HG03066 (cell line): ENCODE measurements at regions not wholly inside any gene's neighbourhood (a gene's known extent, or its start where the extent isn't known, plus 50 kb on each side); places are given as distances from the start of the nearest gene placed in this dataset.
"Not testable (repeated sequence)": the region's sequence is repeated elsewhere in the genome, so short reads cannot be mapped to it uniquely, and the experiment has no call there.

Experiments used
- ATAC-seq: cut with Tn5 transposase; IDR thresholded peaks from one replicate; pipeline ENCODE4 v1.9.1; 2021; ENCODE audit warnings: low read depth; ENCODE audit not compliant: unreplicated experiment

DNA sequence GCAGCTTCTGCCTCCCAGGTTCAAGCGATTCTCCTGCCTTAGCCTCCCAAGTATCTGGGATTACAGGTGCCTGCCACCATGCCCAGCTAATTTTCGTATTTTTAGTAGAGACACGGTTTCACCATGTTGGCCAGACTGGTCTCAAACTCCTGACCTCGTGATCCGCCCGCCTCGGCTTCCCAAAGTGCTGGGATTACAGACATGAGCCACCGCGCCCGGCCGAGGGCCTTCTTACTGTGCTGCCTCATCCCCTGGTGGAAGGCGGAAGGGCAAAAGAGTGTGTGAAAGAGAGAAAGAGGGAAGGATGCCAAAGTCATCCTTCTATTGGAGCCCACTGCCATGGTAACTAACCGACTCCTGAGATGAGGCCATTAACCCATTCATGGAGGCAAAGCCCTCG lies 399.4 kb upstream of the TENM3 start:
- ATAC-seq = not testable (repeated sequence)

- no peak for ATAC-seq
Measured at GRCh38 chr4:181845617-181846016, 397.6 kb upstream of the TENM3 start.

- ATAC-seq = no peak
Measured at GRCh38 chr4:181846934-181847333, 396.3 kb upstream of the TENM3 start.

DNA sequence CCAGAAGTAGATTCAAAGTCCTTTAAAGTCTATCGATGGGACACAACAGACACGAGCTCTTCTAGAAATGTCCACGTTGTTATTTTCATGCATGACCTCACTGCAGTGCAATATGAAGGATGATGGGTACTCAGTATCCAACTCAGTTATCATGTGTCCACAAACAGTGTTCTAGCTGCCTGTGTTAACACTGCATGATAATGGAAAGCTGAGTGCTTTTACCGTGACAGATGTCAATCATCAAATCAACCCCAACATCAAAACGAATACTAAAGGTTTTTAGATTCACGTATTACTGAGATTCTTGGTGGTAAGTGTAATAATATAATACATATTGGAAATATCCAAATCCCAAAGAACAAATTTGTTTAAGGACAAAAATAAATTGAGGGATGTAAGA lies 394.8 kb upstream of the TENM3 start:
- ATAC-seq = no peak

DNA sequence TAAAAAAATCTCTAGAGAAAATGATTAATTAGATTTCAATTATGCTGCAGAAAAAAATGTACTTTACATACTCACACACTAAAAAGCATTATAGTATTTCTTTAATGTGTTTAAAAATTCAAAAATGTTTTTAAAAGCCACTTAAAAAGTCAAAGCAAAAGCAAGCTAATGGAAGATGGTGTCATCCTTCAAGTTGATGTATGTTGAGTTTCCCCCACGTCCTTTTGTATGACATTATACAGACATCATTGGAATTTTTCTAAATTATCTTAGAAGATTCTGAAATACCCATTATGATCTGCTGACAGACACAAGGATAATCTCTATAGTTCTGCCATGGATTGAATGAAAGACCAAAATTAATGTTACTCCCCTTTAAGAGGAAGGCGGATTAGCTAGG lies 393.7 kb upstream of the TENM3 start:
- no peak for ATAC-seq

DNA sequence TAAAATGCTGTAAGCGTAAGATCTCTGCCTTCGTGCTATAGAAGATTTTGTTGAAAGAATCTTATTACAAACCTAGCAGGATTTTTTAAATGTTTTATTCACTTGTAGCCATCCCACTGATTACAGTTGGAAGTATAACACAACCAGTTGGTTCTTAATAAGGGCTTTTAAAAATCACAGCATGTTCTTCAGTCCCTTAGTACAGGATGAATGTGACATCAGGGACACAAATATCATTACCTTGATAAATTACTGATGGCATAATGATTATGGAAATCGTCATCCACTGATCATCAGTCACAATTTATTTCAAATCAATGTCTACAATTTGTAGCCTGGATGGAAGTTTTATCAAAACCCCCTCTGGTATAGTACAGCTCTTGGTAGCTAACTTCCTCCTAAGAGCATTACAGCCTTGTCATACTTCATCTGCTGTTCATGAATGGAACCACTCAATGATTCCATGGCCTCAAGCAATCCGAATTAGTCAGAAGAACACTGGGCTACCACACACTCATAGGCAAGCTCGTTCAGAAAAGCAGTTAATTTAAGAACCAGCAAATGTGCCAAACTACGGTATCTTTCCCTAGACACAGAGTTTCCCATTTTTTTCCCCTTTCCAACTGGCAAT lies 389.2 kb upstream of the TENM3 start:
- no peak for ATAC-seq

GRCh38 chr4:181855307-181855706 lies 387.9 kb upstream of the TENM3 start:
- ATAC-seq = no peak

DNA sequence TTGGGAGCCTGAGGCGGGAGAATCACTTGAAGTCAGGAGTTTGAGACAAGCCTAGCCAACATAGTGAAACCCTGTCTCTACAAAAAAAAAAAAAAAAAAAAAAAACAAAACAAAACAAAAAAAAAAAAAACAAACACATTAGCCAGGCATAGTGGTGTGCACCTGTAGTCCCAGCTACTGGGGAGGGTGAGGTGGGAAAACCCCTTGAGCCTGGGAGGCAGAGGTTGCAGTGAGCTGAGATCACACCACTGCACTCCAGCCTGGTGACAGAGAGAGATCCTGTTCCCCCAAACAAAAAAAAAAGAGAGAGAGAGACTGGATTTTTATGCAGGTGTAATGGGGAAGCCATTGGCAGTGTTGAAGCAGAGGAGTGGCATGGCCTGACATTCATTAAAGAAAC lies 385.7 kb upstream of the TENM3 start:
- not testable (repeated sequence) for ATAC-seq

- ATAC-seq = no peak
Measured at GRCh38 chr4:181858741-181859140, 384.5 kb upstream of the TENM3 start.

DNA sequence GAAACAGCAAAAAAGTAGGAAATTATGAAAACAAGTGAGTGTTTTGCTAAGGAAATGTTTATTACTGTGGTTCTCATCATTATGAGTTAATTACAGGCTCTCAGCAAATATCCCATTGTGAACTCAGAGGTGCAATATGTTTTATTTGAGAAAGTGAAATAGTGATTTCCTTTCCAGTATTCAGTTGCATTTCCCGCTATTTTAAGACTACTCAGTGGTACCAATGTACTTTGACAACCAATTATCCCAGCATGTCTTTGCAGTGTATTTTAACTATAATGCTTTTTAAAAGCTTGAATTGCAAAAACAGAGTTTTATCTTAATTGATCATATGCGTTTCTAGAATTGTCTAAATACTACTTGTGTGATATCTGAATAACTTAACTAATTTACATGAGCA lies 383.8 kb upstream of the TENM3 start:
- ATAC-seq = no peak

DNA sequence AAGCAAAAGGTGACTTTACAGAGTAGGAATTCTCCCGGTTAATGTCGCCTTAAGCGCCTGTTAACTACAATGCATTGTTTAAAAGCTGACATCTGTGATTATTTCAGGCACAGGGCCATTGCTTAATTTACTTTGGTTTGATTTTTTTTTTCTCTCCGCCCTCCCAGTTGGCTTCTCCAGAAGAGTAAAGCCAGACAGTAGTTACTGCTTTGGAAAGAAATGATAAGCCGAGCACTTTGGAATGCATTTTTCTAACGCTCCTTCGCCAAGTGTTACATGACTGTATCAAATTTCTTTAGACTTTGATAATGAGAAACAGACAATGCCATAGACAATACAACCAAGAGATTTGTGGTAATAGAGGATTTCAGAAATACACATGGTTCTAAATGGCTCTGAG lies 383.0 kb upstream of the TENM3 start:
- no peak for ATAC-seq

GRCh38 chr4:181860668-181861067 lies 382.5 kb upstream of the TENM3 start:
- no peak for ATAC-seq

GRCh38 chr4:181863856-181864255 lies 379.3 kb upstream of the TENM3 start:
- ATAC-seq = no peak

DNA sequence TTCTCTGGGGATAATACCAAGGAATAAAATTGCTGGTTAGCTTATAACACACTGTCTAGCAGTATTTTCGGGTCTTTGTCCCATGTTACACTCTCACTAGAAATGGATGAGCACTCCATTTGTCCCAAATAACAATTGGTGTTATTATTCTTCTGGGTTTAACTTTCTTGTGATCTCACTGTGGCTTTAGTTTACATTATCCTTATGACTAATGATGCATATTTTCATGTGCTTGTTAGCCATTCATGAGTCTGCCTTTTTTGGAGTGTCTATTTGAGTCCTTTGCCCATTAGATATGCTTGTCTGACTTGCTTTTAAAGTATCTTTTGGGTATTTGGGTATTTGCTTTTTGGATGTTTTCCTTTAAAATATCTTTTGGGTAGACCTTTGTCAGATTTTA lies 372.9 kb upstream of the TENM3 start:
- no peak for ATAC-seq

DNA sequence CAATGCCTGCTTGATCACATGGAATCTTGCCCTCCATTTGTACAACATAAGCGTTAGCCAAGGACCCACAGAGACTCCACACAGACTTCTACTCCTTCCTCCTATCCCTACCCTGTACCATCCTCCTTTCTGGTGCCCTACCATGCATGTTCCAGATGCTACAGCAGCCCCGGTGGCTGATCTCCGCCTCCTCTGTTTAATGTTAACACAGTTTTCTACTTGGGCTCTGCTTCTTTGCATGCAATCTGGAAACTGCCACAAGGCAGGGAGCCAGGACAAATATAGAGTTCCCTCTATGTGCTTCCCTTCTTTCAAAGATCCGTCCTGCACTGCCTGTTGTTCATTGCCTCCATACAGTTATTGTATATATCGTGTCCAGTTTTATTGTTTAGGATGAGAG lies 368.6 kb upstream of the TENM3 start:
- no peak for ATAC-seq

- ATAC-seq = no peak
Measured at GRCh38 chr4:181877329-181877848, 365.8 kb upstream of the TENM3 start.

DNA sequence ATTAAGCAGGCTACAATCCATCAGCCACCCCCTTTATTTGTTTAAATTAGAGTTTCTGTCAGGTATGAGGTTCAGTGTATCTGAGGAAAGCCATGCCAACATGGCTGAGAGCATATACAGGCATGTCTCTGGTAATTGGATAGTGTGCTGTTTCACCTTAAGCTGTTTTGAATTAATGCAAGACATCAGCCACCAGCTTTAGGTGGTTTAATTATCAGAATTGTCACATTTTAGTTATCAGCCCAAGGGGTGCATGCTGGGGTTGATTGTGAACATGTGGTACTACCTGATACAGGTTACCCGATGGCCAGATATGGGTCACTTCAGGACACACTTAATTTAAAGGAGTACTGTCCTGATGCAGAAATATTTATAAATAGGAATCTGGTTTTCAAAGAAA lies 353.2 kb upstream of the TENM3 start:
- no peak for ATAC-seq

- ATAC-seq = no peak
Measured at GRCh38 chr4:181890911-181891310, 352.3 kb upstream of the TENM3 start.

DNA sequence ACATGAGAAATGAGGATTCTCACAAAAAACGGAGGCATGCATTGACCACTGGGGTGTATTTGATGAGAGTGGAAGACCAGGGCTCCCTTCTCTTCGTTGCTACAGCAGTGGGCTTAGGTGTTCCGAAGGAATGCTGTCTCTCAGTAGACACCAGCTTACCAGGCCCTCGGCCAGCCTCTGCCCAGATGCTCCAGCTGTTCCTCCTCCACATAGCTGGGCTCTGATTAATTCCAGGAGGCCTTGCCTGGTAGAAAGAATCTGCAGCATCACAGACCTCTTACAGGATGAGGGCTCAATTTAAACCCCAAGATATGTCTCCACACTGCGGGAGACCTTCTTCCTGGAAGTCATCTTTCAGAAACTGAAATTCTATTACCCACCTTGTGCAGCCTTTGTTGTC lies 346.6 kb upstream of the TENM3 start:
- ATAC-seq = no peak

DNA sequence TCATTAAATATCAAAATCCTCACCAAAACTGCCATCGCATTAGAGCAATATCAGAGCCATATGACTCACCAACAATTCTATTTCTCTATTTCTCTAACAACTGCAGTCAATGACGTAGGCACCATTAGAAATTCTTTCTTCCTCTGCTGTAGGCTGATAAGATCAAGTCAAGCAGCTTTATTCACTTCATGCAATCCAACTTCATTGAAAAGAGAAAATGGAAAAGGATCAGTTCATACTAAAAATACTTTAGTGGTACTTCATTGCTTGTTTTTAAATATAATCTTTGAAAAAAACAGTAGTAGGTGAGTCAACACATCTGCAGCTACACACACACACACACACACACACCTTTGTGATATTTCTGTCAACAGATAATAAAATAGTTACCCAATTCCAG lies 345.3 kb upstream of the TENM3 start:
- ATAC-seq = no peak

DNA sequence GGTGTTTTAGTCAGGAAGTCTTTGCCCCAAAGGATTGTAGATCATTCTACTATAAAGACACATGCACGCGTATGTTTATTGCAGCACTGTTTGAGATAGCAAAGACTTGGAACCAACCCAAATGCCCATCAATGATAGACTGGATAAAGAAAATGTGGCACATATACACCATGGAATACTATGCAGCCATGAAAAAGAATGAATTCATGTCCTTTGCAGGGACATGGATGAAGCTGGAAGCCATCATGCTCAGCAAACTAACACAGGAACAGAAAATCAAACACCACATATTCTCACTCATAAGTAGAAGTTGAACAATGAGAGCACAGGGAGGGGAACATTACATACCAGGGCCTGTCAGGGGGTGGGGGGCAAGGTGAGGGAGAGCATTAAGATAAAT lies 340.8 kb upstream of the TENM3 start:
- ATAC-seq = not testable (repeated sequence)

DNA sequence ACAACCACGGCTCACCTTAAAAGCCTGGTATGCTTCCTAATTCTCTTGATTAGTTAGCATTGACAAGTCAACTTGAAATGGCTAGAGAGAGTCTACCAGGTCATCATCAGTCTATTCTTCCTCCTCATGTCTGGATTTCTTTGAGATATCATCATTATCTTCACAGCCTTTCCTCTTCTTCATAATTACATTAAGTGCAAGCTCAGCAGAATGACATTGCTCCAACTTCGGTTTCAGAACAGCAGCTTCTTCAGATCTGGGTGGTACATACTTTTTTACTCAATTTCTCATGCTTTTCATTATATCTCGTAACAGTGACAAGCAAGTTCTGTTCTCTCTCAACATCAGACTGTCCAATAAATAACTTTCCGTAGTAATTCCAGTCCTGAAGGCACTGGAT lies 337.5 kb upstream of the TENM3 start:
- no peak for ATAC-seq

DNA sequence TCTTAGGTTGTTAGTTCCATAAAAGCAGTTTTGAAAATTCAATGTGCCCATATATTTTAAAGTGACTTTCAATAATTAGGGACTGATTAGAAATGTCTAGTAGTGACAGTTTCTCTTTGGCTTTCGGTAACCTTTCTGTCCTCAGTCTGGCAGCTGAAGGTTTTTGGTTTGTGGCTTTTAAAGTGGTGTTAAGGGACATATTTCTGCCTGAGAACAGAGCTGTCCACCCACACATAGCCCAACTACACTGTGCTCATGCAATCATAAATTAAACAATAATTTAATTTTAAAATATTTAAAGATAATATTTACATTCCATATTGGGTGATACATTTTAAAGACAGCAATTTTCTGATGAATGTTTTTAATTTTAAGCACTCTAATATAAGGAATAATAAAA lies 335.0 kb upstream of the TENM3 start:
- no peak for ATAC-seq
